ENCODE measurements at regions not wholly inside any gene's neighbourhood (a gene's known extent, or its start where the extent isn't known, plus 50 kb on each side); places are given as distances from the start of the nearest gene placed in this dataset.

DNA sequence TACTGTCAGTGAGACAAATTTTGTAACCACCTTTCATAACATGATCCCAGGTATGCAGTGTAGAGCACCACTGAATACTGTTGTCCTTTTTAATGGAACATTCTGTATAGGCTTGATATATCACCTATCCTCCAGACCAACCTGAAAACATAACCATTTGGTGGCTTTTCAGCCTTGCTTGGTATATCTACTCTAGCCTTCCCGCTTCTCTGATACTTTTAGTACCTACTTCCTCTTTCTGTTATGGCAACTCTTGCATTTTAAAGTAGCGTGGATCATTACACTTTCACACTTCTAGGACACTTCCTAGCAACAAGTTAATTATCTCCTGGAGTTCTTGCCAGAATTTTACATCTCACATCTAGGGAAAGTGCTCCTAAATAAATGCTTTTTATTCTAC, 226.6 kb upstream of the ROBO1 start:
- TF ChIP-seq POLR2AphosphoS5 (IDR thresholded peaks at IDR 0.05), result no peak
- TF ChIP-seq, protein P1, sequence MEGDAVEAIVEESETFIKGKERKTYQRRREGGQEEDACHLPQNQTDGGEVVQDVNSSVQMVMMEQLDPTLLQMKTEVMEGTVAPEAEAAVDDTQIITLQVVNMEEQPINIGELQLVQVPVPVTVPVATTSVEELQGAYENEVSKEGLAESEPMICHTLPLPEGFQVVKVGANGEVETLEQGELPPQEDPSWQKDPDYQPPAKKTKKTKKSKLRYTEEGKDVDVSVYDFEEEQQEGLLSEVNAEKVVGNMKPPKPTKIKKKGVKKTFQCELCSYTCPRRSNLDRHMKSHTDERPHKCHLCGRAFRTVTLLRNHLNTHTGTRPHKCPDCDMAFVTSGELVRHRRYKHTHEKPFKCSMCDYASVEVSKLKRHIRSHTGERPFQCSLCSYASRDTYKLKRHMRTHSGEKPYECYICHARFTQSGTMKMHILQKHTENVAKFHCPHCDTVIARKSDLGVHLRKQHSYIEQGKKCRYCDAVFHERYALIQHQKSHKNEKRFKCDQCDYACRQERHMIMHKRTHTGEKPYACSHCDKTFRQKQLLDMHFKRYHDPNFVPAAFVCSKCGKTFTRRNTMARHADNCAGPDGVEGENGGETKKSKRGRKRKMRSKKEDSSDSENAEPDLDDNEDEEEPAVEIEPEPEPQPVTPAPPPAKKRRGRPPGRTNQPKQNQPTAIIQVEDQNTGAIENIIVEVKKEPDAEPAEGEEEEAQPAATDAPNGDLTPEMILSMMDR (IDR thresholded peaks at IDR 0.05), result no peak
- TF ChIP-seq POLR2A (IDR thresholded peaks at IDR 0.05; ENCODE audit: low read depth), result no peak
- TF ChIP-seq EP300 (IDR thresholded peaks at IDR 0.05), result no peak

Data from esophagus muscularis mucosa (tissue), 4 donors.